ENCODE measurements at regions not wholly inside any gene's neighbourhood (a gene's known extent, or its start where the extent isn't known, plus 50 kb on each side); places are given as distances from the start of the nearest gene placed in this dataset.

GRCh38 chr6:6891949-6892461, 215.8 kb upstream of the RREB1 start:
- DNase-seq (ENCODE audit: low read depth) = no peak

- DNase-seq (ENCODE audit: low read depth) = no peak
Observed at GRCh38 chr6:6892744-6893583, 214.8 kb upstream of the RREB1 start.

GRCh38 chr6:6893701-6894100, 214.1 kb upstream of the RREB1 start:
- no peak for DNase-seq (ENCODE audit: low read depth)

- DNase-seq (ENCODE audit: low read depth) = no peak
Observed at GRCh38 chr6:6895929-6896328, 211.8 kb upstream of the RREB1 start.

- no peak for DNase-seq (ENCODE audit: low read depth)
Observed at GRCh38 chr6:6897140-6897539, 210.6 kb upstream of the RREB1 start.

- no peak for DNase-seq (ENCODE audit: low read depth)
Observed at GRCh38 chr6:6900569-6901204, 207.1 kb upstream of the RREB1 start.

- no peak for DNase-seq (ENCODE audit: low read depth)
Observed at GRCh38 chr6:6901205-6901719, 206.5 kb upstream of the RREB1 start.

- DNase-seq (ENCODE audit: low read depth) = no peak
Observed at GRCh38 chr6:6901945-6902344, 205.8 kb upstream of the RREB1 start.

- no peak for DNase-seq (ENCODE audit: low read depth)
Observed at GRCh38 chr6:6905961-6906518, 201.7 kb upstream of the RREB1 start.

- DNase-seq (ENCODE audit: low read depth) = no peak
Observed at GRCh38 chr6:6906570-6907213, 201.1 kb upstream of the RREB1 start.

- DNase-seq (ENCODE audit: low read depth) = no peak
Observed at GRCh38 chr6:6907286-6907685, 200.5 kb upstream of the RREB1 start.

GRCh38 chr6:6908121-6908520, 199.6 kb upstream of the RREB1 start:
- no peak for DNase-seq (ENCODE audit: low read depth)

GRCh38 chr6:6909111-6909510, 198.7 kb upstream of the RREB1 start:
- DNase-seq (ENCODE audit: low read depth) = no peak

GRCh38 chr6:6910734-6911295, 196.9 kb upstream of the RREB1 start:
- DNase-seq (ENCODE audit: low read depth) = no peak

- DNase-seq (ENCODE audit: low read depth) = no peak
Observed at GRCh38 chr6:6911391-6911790, 196.4 kb upstream of the RREB1 start.

GRCh38 chr6:6912817-6913744, 194.7 kb upstream of the RREB1 start:
- no peak for DNase-seq (ENCODE audit: low read depth)

- no peak for DNase-seq (ENCODE audit: low read depth)
Observed at GRCh38 chr6:6915219-6915618, 192.5 kb upstream of the RREB1 start.

GRCh38 chr6:6915813-6916547, 191.8 kb upstream of the RREB1 start:
- DNase-seq (ENCODE audit: low read depth) = no peak

- DNase-seq (ENCODE audit: low read depth) = no peak
Observed at GRCh38 chr6:6916598-6916997, 191.2 kb upstream of the RREB1 start.
